Brain microvascular endothelial cell (primary cell): ENCODE measurements at regions not wholly inside any gene's neighbourhood (a gene's known extent, or its start where the extent isn't known, plus 50 kb on each side); places are given as distances from the start of the nearest gene placed in this dataset.

Experiments
- DNase-seq: peaks from one replicate; pipeline ENCODE4 v3.0.0-alpha.2; 2020
- H3K27ac ChIP-seq: fragments of 250-450 bp; sonication (Bioruptor Pico); 2 replicates; pipeline ENCODE4 v1.5.1; 2020; ENCODE audit warnings: mild to moderate bottlenecking, moderate library complexity
- H3K27me3 ChIP-seq: fragments of 250-450 bp; sonication (Bioruptor Pico); replicated peaks from 2 replicates; pipeline ENCODE4 v1.5.1; 2020; ENCODE audit warnings: mild to moderate bottlenecking
- H3K36me3 ChIP-seq: fragments of 250-450 bp; sonication (Bioruptor Pico); replicated peaks from 2 replicates; pipeline ENCODE4 v1.5.1; 2020; ENCODE audit warnings: mild to moderate bottlenecking
- H3K4me3 ChIP-seq: 2 replicates; pipeline ENCODE4 v1.5.1; 2011; ENCODE audit warnings: low read depth, mild to moderate bottlenecking, control low read depth, low read length, moderate library complexity
- in situ Hi-C: cut with HindIII; loops from 2 replicates; pipeline ENCODE4 v1.10.0; 2017; ENCODE audit warnings: low sequenced_read_pairs, low pct_ligation_motif_present
- TF ChIP-seq, protein P1 (sequence below): IDR thresholded peaks from 2 replicates; pipeline ENCODE4 v1.5.1; 2011; ENCODE audit warnings: low read depth, mild to moderate bottlenecking, moderate library complexity, low read length, control low read depth, inconsistent platforms; ENCODE audit errors: missing control alignments

DNA sequence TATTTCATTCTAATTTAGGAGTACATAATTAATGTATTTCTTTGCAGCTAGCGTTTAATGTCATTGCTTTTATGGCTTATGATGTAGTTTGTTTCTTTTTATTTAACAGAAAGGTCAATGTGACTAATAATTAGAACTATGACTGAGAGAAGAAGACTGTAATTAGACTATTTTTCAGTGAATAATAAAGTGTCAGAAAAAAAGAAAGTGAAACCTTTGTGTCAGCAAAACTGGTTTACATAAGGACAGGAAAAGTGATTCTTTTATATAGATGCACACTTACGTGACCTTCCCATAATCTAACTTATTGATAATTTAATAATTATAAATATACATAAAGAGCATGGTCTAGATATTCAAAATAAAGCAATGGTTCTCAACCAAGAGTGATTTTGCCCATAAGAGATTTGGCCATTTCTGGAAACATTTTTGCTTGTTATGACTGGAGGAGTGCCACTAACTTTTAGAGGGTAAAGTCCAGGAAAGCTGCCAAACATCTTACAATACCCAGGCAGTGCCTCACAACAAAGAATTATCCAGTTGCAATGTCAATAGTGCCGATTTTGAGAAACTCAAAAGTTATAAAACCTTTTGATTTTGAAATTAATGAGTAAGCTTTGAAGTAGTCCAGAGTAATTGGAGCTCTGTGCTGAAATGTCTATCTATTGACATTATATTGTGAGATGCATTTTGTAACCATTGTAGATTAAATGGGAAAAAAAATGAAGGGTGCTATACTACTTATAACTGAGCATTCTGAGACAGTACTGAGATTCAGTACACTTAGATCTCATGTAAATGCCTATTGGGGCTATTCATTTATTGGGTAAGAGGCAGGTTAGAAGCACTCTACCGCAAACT, 227.1 kb downstream of the C12orf50 start:
- TF ChIP-seq, protein P1, sequence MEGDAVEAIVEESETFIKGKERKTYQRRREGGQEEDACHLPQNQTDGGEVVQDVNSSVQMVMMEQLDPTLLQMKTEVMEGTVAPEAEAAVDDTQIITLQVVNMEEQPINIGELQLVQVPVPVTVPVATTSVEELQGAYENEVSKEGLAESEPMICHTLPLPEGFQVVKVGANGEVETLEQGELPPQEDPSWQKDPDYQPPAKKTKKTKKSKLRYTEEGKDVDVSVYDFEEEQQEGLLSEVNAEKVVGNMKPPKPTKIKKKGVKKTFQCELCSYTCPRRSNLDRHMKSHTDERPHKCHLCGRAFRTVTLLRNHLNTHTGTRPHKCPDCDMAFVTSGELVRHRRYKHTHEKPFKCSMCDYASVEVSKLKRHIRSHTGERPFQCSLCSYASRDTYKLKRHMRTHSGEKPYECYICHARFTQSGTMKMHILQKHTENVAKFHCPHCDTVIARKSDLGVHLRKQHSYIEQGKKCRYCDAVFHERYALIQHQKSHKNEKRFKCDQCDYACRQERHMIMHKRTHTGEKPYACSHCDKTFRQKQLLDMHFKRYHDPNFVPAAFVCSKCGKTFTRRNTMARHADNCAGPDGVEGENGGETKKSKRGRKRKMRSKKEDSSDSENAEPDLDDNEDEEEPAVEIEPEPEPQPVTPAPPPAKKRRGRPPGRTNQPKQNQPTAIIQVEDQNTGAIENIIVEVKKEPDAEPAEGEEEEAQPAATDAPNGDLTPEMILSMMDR = no peak
- in situ Hi-C loops = no loop called here
- no peak overlapping the region for H3K27ac ChIP-seq
- no peak for DNase-seq
- H3K27me3 ChIP-seq = no peaks in the 10 kb centered on the region
- no peaks in the 10 kb centered on the region for H3K36me3 ChIP-seq
- H3K4me3 ChIP-seq = no peak overlapping the region

DNA sequence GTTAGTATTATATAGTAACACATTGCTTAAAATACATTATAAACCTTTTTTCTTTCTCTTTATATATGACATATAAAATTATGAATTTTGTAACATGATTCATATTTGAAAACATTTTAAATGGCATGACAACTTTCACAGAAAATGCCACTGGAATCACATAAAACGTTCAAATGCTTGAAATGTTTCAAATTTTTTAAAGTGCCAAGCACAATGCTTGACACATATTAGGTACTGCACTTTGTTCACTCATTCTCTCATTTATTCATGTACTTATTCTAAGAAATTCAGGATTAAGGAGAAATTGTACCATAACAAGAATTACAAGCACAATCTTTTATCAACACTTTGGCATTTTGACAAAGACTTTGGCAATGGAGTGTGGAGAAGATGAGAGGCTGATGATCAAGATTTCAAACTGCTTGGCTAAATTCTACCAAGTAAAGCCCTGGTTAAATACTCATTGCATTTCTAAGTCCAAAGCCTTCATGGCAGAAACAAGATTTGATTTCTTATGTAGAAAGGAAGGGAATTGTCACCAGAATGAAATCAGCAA, 232.2 kb downstream of the C12orf50 start:
- H3K27ac ChIP-seq = no peak overlapping the region
- DNase-seq = no peak
- no peaks in the 10 kb centered on the region for H3K27me3 ChIP-seq
- in situ Hi-C loops = no loop called here
- TF ChIP-seq, protein P1 = no peak
- H3K4me3 ChIP-seq = no peak overlapping the region
- H3K36me3 ChIP-seq = no peaks in the 10 kb centered on the region

DNA sequence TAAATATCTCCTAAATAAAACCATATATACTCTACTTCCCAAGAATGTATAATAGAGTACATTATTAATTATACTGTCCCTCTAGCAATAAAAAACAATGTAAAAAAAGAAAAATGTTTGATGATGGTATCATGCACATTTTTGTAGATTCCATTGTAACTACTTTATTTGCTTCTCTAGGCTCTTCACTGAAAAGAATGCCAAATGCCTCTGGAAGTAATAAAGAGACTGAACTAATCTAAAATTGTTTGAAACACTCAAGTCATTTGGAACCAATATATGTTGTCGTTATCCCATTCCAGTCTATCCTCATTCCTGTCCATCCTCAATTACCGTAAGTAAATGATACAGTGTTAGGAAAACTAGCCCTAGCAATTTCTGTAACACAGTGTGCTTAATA, 233.6 kb downstream of the C12orf50 start:
- no peak for DNase-seq

DNA sequence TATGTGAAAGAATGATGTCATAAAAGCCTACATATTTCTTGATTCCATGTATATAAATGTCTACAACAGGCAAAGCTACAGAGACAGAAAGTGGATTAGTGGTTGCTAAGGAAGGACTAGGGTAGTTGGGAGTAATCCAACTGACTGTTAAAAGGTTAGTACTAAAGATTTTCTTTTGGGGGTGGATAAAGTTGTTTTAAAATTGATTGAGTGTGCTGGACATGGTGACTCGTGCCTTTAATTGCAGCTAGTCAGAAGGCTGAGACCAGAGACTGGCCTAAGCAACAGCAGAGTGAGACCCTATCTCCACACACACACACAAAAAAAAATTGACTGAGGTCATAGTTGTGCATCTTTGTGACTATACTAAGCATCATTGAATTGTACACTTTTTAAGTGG, 234.3 kb downstream of the C12orf50 start:
- Histone ChIP-seq H3K27me3 (no peaks in the 10 kb centered on the region), H3K27ac (no peak overlapping the region), H3K36me3 (no peaks in the 10 kb centered on the region), H3K4me3 (no peak overlapping the region)
- in situ Hi-C loops = no loop called here
- no peak for DNase-seq
- TF ChIP-seq, protein P1 = no peak

More for the DNA sequence above, 233.6 kb downstream of the C12orf50 start:
- H3K4me3 ChIP-seq = no peak overlapping the region
- no peak overlapping the region for H3K27ac ChIP-seq
- TF ChIP-seq, protein P1 = no peak
- in situ Hi-C loops = no loop called here
- H3K36me3 ChIP-seq = no peaks in the 10 kb centered on the region
- H3K27me3 ChIP-seq = no peaks in the 10 kb centered on the region

DNA sequence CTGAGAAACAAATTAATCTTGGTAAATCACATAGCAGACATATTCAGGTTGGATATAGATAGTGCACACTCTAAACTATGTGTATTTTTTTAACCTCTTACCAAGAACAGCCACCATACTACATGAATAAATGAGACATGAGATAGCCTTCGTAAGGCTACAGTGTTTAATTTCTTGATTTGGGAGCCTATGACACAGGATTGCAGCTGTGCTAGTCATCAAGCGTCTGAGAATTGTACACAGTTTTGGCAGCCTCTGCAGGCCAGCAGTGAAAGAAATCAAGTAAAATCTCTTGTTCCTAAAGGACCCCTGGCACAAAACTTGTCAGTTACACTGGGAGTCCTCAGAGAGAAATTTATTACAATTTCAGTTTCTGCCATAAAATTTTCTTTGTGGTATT, 236.1 kb downstream of the C12orf50 start:
- Histone ChIP-seq H3K4me3 (no peak overlapping the region), H3K27me3 (no peaks in the 10 kb centered on the region), H3K36me3 (no peaks in the 10 kb centered on the region), H3K27ac (no peak overlapping the region)
- peak; percentile 78 for DNase-seq
- TF ChIP-seq, protein P1 = peak; percentile 24
- in situ Hi-C loops = no loop called here
